ENCODE measurements at regions not wholly inside any gene's neighbourhood (a gene's known extent, or its start where the extent isn't known, plus 50 kb on each side); places are given as distances from the start of the nearest gene placed in this dataset.

GRCh38 chr17:72430611-72431432 lies 310.0 kb downstream of the SOX9 start:
- DNase-seq: no peak

GRCh38 chr17:72432143-72432621 lies 311.4 kb downstream of the SOX9 start:
- no peak for DNase-seq

- DNase-seq: no peak
These were observed 312.1 kb downstream of the SOX9 start for GRCh38 chr17:72432881-72433280.

GRCh38 chr17:72433797-72434196 lies 313.0 kb downstream of the SOX9 start:
- DNase-seq: no peak

GRCh38 chr17:72434581-72434980 lies 313.8 kb downstream of the SOX9 start:
- DNase-seq: no peak

GRCh38 chr17:72434991-72435618 lies 314.3 kb downstream of the SOX9 start:
- no peak for DNase-seq

GRCh38 chr17:72438783-72439182 lies 318.0 kb downstream of the SOX9 start:
- no peak for DNase-seq

- no peak for DNase-seq
These were observed 319.2 kb downstream of the SOX9 start for GRCh38 chr17:72439893-72440502.

GRCh38 chr17:72440961-72441360 lies 320.1 kb downstream of the SOX9 start:
- no peak for DNase-seq

- no peak for DNase-seq
These were observed 321.1 kb downstream of the SOX9 start for GRCh38 chr17:72441909-72442308.

GRCh38 chr17:72444517-72445054 lies 323.8 kb downstream of the SOX9 start:
- no peak for DNase-seq

GRCh38 chr17:72445055-72445991 lies 324.5 kb downstream of the SOX9 start:
- DNase-seq: no peak

- no peak for DNase-seq
These were observed 325.3 kb downstream of the SOX9 start for GRCh38 chr17:72446118-72446517.

- no peak for DNase-seq
These were observed 325.9 kb downstream of the SOX9 start for GRCh38 chr17:72446525-72447250.

GRCh38 chr17:72447251-72447640 lies 326.4 kb downstream of the SOX9 start:
- no peak for DNase-seq

- DNase-seq: no peak
These were observed 327.2 kb downstream of the SOX9 start for GRCh38 chr17:72448019-72448418.

GRCh38 chr17:72452286-72453173 lies 331.7 kb downstream of the SOX9 start:
- DNase-seq: no peak

GRCh38 chr17:72454342-72454741 lies 333.5 kb downstream of the SOX9 start:
- no peak for DNase-seq

- no peak for DNase-seq
These were observed 334.7 kb downstream of the SOX9 start for GRCh38 chr17:72455562-72455961.

GRCh38 chr17:72456075-72456474 lies 335.3 kb downstream of the SOX9 start:
- DNase-seq: no peak

GRCh38 chr17:72457712-72458111 lies 336.9 kb downstream of the SOX9 start:
- DNase-seq: no peak
